ENCODE measurements at regions not wholly inside any gene's neighbourhood (a gene's known extent, or its start where the extent isn't known, plus 50 kb on each side); places are given as distances from the start of the nearest gene placed in this dataset.
A peak's percentile ranks its signal among the peaks of the same experiment; 100 is the strongest.
"Not testable (repeated sequence)": the region's sequence is repeated elsewhere in the genome, so short reads cannot be mapped to it uniquely, and the experiment has no call there.

DNA sequence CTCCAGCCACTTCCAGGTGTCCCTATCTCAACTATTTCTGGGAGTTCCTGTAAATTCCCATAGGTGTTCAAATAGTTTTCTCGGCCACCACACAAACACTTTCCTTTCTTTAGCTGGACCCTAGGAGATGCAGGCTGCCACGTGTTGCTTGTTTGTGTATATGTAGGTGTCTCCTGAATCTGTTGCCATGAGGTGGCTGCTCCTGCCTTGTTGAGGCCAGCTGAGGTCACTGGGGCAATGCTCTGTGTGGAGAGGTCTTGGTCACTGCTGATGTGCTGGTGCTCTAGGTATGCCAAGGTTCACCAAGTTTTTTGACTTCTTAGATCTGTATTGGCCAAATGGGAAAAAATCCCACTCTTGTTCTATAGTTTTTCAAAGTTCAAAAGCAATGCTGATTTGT lies 132.5 kb upstream of the CHD1 start:
- no peak for DNase-seq (ENCODE audit: low read depth)

DNA sequence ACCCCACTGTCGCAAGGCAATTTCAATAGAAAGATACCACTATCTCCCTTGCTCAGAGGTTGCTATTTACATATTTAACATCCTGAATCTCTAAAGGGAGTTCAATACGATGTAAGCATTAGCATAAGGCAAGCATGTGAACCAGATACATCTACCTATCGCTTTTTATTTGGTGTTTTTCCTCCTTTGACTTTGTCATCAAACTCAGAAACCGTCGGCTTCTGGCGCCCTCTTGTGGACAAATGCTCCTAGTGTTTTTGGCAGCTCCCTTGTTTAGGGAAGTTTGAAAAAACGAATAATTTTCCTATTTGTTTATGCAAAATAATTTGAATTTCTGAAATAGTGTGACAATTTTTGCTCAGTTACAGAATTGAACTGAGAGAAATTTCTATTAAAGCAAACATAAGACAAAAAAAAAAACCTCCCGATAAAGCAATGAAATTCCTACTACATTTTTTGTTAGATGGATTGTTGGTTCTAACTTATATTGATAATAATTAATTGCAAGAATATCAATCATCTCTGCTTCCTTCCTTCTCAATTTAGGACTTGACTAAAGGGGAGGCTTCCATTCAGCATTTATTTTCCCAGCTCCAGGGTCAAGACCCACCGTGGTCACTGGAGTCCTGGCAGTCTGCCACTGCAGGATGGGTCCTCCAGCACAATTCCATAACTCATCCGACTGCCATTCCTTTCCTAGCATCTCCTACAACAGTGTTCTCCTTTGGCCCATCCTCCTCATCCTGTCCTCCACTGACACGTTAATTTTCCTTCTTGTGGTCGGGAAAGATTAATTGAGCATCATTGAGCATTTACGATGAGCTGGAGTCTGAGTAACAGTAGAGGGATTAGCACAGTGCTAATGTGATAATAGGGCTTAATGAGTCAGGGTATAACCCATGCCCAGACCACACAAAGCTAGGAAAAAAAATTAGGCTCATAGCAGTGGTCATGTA lies 131.8 kb upstream of the CHD1 start:
- peak; percentile 62 for DNase-seq (ENCODE audit: low read depth)

DNA sequence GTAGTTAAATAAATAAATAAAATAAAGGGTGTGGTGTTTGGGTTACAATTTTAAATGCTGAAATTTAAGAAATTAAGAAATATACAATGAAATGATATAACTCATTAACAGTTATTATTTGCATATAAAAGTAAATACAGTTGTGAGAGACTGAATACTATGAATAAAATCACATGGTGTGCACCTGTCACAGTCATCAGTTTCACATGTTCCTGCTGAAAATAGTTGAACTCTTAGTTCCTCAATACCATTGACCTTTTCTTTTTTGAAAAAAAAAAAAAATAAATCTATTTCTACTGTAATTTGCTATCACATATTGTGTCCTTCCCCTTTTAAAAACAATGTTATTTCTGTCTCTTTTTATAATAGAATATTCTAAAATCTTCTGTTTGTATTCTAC lies 130.9 kb upstream of the CHD1 start:
- no peak for DNase-seq (ENCODE audit: low read depth)

DNA sequence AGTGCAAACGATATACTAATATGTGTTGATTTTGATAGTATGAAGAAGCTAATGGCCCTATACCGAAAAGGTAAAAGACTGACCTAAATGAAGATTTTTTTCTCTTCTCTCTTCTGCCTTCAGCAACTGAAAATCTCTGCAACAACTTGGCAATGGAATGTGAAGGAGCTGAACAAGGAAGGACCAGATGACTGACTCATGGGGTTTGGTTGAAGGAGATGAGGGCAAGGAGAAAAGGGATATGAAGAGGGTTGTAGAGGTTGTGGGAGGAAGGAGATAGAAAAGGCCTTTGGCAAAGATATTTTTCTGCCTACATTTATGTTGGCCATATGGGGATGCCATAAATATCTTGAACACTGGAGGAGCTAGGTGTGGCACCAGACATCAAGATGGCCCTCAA lies 129.7 kb upstream of the CHD1 start:
- DNase-seq (ENCODE audit: low read depth), result no peak

DNA sequence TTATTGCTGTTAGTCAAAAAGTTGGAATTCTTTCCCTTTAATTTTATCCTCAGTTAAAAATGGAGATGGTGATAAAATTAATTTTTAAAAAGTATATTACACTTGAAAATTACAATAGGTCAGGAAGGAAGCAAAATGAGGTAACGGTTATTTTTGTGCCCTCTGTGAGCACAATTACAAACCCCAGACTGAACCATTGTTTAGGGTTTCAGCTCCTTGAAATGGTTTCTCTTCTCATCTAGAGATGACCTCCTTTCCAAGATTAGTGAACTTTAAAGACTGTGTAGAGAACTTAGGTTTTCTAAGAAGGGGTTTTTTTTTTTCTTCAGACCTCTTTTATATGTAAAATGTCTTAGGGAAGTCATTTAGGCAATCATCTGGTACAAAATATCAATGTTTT lies 126.2 kb upstream of the CHD1 start:
- no peak for DNase-seq (ENCODE audit: low read depth)

DNA sequence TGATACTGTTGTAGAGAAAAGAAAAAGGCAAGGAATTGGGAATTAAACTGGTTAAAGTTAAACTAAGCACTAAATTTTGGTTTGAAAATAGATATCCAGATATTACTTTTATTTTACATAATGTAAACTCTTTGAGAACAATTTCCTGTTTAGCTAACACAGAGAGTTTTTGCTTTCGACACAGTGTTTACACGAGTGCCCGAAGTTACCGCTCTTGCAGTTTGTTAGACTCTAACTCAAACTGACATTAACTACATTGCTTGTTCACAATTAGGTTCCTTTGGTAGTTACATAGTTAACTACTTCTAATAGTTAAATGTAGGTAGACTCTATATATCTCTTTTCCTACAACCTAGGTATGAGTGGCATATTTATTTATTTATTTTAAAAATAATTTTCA lies 117.1 kb upstream of the CHD1 start:
- no peak for DNase-seq (ENCODE audit: low read depth)

DNA sequence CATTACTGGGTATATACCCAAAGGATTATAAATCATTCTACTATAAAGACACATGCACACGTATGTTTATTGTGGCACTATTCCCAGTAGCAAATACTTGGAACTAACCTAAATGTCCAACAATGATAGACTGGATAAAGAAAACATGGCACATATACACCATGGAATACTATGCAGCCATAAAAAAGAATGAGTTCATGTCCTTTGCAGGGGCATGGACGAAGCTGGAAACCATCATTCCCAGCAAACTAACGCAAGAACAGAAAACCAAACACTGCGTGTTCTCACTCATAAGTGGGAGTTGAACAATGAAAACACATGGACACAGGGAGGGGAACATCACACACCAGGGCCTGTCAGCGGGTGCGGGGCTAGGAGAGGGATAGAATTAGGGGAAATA lies 114.5 kb upstream of the CHD1 start:
- not testable (repeated sequence) for DNase-seq (ENCODE audit: low read depth)

DNA sequence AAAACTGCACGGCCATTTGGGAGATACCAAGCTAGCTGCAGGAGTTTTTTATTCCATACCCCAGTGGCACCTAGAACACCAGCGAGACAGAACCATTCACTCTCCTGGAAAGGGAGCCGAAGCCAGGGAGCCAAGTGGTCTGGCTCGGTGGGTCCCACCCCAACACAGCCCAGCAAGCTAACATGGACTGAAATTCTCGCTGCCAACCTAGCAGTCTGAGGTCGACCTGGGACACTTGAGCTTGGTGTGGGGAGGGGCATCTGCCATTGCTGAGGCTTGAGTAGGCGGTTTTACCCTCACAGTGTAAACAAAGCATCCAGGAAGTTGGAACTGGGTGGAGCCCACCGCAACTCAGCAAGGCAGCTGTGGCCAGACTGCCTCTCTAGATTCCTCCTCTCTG lies 108.9 kb upstream of the CHD1 start:
- DNase-seq (ENCODE audit: low read depth), result no peak

DNA sequence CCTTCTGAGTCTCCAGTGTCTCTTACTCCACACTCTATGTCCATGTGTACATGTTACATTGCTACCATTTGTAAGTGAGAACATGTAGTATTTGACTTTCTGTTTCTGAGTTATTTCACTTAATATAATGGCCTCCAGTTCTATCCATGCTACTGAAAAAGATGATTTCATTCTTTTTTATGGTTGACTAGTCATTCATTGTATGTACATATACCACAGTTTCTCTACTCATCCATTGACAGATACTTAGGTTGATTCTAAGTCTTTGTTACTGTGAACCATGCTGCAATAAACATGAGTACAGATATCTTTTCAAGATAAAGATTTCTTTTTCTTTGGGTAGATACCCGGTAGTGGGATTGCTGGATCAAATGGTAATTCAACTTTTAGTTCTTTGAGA lies 107.1 kb upstream of the CHD1 start:
- DNase-seq (ENCODE audit: low read depth), result no peak

DNA sequence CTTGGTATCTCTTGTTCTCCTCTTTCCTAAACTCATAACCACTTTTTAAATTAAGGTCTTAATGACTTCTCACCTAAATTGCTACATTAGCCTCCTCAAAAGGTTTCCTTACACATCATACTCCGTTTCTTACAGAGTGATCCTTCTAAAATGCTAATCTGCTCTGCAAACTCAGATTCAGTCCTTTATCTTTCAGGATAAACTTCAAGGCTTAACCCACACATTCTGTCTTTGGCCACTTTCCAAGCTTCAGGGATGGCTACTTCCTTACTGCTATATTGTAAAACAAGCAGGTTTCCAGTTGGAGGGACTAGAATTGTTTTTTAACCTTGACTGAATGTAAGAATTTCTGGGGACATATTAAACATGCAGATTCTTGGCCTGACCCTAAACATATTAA lies 105.5 kb upstream of the CHD1 start:
- DNase-seq (ENCODE audit: low read depth), result no peak

DNA sequence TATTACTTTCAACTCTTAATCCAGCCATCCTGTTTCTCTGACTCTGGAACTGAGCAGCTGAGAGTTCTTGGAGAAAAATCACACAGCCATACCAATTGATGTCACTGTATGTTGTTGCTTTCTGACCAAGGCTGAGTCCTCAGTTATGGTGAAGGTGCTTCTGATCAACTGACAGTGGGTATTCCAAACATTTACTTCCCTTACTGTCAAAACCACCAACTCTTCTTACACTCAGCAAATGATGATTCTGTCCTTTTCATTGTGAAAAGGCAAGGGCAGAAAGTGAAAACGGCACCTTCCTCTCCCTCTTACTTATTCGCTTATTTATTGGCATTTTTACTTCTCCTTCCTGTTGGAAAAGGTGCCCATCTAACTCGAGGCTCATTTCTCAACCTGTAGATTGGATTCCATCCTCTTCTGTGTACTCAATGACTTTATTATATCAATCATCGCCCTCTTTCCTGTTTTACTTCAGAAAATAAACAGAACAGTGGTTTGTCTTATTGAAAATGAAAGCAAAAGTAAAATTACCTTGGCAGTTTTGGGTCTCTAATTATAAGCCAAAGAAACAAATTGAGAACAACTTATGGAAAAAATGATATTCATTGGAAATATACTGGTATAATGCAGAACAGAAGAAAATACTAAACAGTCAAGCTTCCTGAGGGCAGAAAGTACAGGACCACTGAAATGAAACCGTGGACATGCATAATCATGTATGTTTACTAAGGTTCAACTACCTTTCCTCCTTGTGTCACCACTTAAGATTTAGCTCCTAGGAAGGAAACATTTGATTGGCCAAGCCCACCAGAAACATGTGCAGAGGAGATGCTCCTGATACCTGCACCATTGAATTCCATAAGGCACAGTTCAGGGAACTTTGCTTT lies 104.5 kb upstream of the CHD1 start:
- DNase-seq (ENCODE audit: low read depth), result no peak

DNA sequence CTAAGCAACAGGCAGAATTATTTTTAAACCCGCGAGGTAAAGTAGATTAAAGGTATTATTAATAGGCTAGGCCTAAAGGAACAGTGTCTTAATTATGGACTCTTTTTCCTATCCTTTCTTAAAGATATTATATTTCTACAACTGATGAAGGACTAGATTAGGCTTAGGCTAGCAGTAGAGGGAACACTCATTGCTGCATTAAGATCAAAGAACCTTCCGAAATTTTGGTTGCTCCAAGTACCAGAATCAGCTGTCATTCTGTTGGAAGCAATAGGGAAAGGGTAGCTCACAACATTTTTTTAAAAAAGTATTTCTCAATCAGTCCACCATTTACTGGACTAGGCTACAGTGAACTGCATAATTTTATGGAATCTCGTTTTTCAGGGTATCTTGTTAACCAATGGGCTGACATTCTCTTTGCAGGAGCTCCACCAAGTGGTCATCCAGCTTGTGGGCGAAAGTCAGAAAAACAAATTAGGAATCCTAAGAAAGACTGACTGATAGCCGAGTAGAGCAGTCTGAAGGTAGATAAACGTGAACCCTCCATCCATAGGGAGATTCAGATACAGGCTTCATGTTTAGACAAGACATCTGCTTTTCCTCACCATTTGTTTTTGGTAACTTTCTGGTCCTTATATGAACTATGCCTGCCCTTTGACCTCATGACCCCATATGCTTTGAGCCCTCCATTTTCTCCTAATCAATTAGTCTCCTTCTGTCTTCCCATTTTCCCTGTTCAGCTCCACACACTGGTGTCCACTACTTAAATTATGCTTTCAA lies 103.6 kb upstream of the CHD1 start:
- no peak for DNase-seq (ENCODE audit: low read depth)

DNA sequence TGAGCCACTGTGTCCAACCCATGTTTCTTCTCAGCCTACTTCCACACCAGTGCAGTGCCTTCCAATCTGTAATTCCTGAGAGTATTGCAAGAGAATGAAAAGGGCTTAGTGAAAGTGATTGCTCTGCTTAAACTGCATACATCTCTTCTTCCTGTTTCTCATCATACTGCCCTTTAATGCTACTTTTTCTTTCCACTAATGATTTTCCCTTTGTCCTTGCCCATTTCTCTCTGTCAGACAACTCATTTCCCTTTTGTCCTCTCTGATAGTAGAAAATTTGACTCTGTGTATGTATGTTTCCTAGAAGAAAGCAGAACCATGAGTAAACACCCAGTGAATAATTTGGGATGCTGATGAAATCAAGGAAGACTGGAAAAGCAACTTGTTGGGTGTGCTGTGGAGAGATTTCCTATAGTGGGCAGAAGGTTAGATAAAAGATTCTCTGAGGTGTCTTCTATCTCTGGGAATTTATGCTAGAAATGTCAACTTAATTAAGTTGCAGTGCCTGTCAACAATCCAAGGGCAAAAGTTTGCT lies 102.2 kb upstream of the CHD1 start:
- no peak for DNase-seq (ENCODE audit: low read depth)

DNA sequence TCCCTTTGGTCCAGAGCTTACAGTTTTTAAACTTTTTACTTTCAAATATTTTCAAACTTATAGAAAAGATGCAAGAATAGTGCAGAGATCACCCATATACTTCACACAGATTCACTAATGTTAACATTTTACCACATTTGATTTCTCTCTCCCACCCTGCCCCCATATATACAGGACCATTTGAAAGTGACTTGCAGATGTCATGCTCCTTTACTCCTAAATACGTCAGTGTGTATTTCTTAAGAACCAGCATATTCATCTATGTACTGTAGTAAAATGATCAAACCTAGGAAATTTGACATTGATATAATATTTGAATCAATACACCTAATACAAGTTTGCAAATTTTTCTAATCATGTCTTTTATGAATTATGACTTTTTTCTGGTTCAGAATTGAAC lies 100.4 kb upstream of the CHD1 start:
- DNase-seq (ENCODE audit: low read depth), result no peak

DNA sequence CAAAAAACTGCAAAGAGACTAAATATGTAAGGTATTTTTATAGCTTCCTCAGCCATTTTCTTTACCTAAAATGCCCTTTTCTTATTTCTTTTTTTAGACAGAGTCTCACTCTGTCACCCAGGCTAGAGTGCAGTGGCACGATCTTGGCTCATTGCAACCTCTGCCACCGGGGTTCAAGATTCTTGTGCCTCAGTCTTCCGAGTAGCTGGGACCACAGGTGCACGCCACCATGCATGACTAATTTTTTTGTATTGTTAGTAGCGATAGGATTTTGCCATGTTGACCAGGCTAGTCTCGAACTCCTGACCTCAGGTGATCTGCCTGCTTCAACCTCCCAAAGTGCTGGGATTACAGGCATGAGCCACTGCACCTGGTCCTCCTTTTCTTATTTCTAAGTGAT lies 99.4 kb upstream of the CHD1 start:
- DNase-seq (ENCODE audit: low read depth), result not testable (repeated sequence)

DNA sequence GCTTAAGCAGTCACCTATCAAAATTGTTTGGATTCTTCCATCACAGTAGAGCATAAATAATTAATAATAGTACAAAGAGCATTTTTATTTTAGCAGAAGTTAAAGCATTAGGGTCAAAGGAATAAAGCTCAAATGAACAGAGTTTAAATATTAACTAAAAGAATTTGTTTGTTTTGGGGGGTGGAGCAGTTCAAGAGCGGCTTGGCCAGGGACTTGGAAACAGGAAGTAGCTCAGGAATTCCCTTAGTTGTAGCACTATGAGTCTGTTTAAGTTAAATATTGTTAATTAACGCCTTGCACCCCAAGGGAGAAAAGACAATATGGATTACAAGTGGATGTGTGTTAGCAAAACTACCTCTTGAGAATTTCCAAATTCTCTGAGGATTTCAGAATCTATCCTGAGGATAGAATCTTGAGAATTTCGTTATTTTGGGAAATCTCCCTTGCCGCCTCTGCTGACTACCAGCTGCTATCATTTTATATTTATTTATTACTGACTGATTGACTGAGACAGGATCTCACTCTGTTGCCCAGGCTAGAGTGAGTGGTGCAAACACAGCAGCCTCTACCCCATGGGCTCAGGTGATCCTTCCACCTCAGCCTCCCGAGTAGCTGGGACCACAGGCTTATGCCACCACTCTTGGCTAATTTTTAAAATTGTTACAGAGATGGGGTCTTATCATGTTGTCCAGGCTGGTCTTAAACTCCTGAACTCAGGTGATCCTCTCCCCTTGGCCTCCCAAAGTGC lies 96.7 kb upstream of the CHD1 start:
- no peak for DNase-seq (ENCODE audit: low read depth)

DNA sequence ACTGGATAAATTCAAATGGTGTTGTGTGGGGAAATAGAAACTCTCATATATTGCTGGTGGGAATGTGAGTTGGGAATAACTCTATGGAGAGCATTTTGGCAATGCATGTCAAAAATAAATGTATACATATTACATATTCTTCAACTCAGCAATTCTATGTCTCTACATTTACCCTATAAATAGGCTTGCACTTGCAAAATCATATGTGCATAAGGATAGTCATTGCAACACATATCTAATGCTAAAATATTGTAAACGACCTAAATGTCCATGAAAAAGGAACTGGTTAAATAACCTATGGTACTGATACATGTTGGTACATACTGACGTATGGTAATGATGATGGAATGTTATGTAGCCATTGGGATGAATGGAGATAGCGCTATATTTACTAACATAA lies 94.5 kb upstream of the CHD1 start:
- no peak for DNase-seq (ENCODE audit: low read depth)

DNA sequence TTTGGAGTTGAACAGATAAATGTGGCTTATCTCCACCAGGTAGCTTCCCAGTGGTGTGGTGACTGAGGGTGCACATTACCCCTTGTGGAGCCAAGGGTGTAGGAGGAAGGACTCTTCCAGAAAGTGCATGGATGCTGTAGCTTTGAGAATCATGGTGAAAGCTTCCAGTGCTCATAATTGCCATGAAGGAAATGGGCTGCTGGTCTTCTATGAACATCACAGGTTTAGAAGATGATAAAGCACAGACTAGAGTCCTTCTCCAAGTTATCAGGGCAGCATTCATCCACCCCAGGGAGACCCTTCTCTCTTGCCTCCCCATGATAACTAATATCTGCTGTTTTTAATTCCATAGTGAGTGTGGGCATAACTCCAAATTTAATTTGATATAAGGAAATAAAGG lies 93.4 kb upstream of the CHD1 start:
- no peak for DNase-seq (ENCODE audit: low read depth)

DNA sequence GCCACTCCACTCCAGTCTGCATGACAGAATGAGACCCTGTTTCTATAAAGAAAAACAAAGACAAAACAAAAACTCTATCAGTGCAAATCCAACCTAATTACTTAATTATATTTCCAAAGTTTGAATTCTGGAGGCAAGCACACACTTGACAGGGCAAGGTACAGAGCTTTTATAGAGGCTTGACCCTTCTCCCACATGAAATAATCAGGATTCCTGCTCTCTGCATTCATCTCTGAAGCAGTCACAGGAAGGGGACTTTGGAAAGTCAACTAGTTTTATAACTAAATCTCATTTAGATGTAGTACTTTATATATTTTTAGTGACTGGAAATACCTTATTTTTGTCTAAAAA lies 91.9 kb upstream of the CHD1 start:
- no peak for DNase-seq (ENCODE audit: low read depth)

DNA sequence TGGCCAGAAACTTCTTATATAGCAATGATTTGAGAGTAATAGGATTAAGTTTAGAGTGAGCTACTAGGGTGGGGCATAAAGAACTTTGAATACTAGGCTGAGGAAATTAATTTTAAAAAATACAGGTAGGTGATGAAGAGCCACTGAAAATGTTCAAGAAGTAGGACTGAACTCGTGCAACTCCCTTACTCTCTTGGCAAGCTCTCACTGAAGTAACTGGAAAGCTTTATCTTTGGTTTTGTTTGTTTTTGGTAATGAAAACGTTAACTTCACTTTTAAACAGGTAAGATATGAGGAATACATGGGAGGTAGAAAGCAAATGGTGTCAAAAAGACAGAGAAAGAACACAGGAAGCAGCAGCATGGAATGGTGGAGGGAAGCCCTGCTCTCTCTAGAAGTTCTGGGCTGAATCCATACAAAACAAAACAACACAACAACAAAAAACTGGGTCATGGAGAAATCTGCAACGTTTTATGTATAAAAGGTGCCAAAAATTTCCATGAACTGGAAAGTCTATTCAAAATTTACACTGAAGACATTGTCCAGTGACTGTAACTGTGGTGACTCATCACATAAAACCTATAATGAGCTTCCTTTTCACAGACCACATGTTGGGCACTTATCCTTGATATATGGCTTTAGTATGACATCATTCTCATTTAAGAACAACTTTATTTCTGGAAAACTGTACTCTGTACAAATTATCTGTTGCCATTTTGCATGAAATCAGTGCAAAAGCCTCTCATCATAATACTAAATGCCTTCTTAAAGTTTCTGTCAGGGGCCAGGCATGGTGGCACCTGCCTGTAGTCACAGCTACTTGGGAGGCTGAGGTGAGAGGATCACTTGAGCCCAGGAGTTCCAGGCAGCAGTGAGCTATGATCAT lies 91.2 kb upstream of the CHD1 start:
- DNase-seq (ENCODE audit: low read depth), result no peak
